RWPE1 (cell line): ENCODE measurements at regions not wholly inside any gene's neighbourhood (a gene's known extent, or its start where the extent isn't known, plus 50 kb on each side); places are given as distances from the start of the nearest gene placed in this dataset.

Source experiments
- CTCF ChIA-PET: fragments of 350-600 bp; sonication (Branson Sonifier 250); formaldehyde crosslinking; extraction: SDS; loops from one replicate; lab custom pipeline; 2021; lab: Yijun Ruan, JAX
- POLR2A ChIA-PET: fragments of 400-600 bp; formaldehyde crosslinking; extraction: SDS; loops from one replicate; lab custom pipeline; 2020; ENCODE audit warnings: antibody characterized with exemption; ENCODE audit not compliant: low non-redundant PET; lab: Yijun Ruan, JAX
- DNase-seq: peaks from one replicate; pipeline ENCODE4 v3.0.0; 2012; ENCODE audit warnings: low spot score
- H3K27ac ChIP-seq: fragments of 450-650 bp; 2 replicates; pipeline ENCODE4 v1.5.1; 2017
- TF ChIP-seq, protein P1 (sequence below): fragments of 450-650 bp; conservative IDR thresholded peaks from 2 replicates; pipeline ENCODE4 v1.5.1; 2017; ENCODE audit warnings: low read depth, mild to moderate bottlenecking

DNA sequence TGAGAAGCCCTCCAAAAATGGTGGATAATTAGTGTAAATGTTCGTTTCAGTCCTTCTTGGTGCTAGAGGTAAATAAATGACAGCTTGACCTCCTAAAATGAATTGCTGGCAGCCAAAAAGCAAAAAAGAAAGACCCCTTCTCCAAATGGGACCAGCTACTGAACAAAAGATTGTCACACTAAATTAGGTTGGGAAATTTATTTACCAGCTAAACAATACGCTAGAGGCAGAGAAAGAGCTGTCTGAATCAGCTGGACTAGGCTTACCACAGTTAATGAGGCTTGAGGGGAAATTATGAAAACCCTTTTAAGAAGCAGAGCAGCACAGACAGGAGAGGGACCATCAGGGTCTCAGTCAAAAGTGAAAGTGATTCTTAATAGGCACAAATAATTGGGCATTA is 498.9 kb downstream of the SUCLA2 start:
- TF ChIP-seq, protein P1, sequence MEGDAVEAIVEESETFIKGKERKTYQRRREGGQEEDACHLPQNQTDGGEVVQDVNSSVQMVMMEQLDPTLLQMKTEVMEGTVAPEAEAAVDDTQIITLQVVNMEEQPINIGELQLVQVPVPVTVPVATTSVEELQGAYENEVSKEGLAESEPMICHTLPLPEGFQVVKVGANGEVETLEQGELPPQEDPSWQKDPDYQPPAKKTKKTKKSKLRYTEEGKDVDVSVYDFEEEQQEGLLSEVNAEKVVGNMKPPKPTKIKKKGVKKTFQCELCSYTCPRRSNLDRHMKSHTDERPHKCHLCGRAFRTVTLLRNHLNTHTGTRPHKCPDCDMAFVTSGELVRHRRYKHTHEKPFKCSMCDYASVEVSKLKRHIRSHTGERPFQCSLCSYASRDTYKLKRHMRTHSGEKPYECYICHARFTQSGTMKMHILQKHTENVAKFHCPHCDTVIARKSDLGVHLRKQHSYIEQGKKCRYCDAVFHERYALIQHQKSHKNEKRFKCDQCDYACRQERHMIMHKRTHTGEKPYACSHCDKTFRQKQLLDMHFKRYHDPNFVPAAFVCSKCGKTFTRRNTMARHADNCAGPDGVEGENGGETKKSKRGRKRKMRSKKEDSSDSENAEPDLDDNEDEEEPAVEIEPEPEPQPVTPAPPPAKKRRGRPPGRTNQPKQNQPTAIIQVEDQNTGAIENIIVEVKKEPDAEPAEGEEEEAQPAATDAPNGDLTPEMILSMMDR, result no peak
- CTCF ChIA-PET, result no interaction called here
- DNase-seq, result no peak

DNA sequence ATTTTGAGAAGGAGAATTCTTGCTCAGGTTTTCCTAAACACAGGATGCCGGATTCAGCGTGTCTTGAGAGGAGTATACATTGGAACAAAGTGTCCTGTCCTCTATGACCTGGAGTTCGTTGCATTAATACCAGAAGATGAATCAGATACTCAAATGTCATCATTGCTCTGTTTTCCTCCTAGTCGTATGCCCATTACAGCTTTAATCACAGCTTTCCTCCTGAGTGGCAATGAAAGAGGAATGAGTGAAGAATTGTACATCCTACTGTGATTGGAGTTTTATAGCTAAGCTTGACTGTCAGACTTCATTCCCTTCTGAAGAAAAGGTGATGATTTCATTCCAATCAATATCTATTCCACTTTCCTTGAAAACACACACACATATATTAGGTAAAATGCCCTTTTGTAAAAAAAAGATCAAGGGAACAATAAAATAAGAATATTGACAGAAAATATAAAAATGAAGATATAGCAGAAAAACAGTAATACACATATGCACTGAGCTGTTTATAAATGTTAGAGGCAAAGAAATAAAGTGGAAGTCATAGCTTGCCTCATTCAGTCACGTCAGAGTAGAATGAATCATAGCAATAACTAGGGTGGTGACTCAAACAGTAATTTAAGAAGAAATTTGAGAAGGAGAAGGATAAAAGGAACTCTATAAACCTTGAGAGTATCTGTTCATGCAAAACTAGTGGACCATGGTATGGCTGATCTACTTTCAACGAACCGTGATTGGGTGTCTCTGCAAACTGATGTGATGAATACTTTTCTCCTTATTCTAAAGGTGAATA is 501.5 kb downstream of the SUCLA2 start:
- TF ChIP-seq, protein P1, result no peak
- CTCF ChIA-PET, result no interaction called here
- peak; percentile 65 for DNase-seq
- POLR2A ChIA-PET, result no interaction called here
- H3K27ac ChIP-seq, result peak overlapping the region; percentile 94

More for the DNA sequence above, 498.9 kb downstream of the SUCLA2 start:
- POLR2A ChIA-PET, result no interaction called here
- no peak overlapping the region for H3K27ac ChIP-seq

DNA sequence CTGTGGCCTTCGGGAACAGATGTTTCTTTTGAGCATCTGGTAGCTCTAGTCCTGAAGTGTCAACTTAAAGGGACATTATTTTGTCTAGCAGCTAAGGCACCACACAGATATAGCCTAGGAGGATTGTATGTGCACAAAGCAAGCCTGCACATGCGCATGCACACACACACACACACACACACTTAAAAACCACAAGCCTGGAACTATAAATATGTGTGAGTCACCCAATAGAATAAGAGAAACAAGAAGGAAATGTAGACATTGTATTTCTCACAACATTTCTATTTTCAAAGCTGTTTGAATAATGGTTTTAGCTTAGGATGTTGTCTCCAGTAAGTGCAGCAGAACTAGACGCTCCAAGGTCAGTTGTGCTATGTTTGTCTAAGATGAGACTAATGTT is 516.5 kb downstream of the SUCLA2 start:
- POLR2A ChIA-PET, result no interaction called here

DNA sequence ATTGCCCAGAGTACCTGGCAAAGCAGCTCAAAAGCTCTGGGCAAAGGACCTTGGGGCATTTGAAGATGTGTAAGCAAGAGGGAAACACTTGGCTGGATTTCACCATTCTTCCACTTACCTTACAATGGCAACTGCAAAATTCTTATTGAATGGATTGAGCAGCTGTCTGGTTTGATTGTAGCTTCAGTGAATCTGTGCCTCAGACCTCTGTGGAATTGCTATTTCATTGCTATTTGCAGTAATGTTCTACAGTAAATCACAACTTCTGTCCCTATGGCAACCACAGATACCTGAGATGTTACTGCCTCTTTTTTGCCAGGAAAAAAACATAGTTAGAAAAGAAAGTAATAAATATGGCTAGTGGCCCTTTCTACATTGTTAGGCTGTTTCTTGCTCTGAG is 519.5 kb downstream of the SUCLA2 start:
- ChIA-PET POLR2A (no interaction called here), CTCF (interaction anchor here (0.5 kb wide), 1 partner anchor 42 kb away, joined by 3 read pairs; no protein-coding TSS in a partner anchor)
- no peak overlapping the region for H3K27ac ChIP-seq
- TF ChIP-seq, protein P1, result no peak
- no peak for DNase-seq

More for the DNA sequence above, 516.5 kb downstream of the SUCLA2 start:
- TF ChIP-seq, protein P1, result no peak
- DNase-seq, result no peak
- H3K27ac ChIP-seq, result no peak overlapping the region
- CTCF ChIA-PET, result interaction anchor here (0.7 kb wide), 1 partner anchor 66 kb away, joined by 3 read pairs; no protein-coding TSS in a partner anchor

DNA sequence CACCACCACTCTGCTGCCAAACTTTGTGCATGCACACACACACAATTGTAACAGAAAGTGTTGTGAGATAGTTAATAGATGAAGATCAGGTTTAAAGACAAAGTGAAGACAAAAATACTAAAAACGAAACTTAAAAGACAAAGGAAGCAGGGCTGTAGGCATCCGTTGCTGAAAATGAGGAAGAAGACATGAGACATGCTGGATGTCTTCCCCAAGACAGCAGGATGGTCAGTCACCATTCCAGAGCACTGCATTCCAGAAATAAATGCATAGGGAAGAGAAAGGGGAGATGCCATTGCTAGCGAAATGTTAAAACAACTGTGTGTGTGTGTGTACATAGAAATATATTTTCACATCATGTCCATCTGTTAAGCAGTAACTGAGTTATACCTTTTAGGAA is 520.1 kb downstream of the SUCLA2 start:
- ChIA-PET CTCF (no interaction called here), POLR2A (no interaction called here)
- DNase-seq, result no peak
- TF ChIP-seq, protein P1, result no peak
- H3K27ac ChIP-seq, result no peak overlapping the region

DNA sequence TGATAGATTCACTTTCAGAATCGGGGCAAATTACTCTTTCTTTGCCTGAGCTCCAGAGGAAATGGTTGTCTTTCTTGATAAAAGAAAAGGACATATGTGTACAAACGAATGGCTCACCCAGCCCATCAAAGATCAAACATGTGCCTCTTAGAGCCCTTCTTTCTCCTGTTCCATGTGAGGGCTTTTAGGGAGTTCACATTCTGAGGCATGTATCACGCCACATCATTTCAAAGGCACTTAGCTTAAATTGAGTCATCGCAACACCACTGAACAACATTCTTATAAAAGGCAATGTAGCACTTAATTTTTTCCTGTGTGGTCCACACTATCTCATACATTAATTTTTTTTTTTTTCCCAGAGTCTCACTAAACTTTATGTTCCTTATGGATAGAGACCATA is 521.0 kb downstream of the SUCLA2 start:
- peak overlapping the region; percentile 30; the same call in 1 of the 2 replicates for H3K27ac ChIP-seq
- peak; percentile 43 for DNase-seq
- POLR2A ChIA-PET, result interaction anchor here (0.6 kb wide), 1 partner anchor 43 kb away, joined by 3 read pairs; no protein-coding TSS in a partner anchor
- CTCF ChIA-PET, result interaction anchor here (0.6 kb wide), 1 partner anchor 723 kb away, joined by 3 read pairs; no protein-coding TSS in a partner anchor
- TF ChIP-seq, protein P1, result no peak
